ENCODE measurements at regions not wholly inside any gene's neighbourhood (a gene's known extent, or its start where the extent isn't known, plus 50 kb on each side); places are given as distances from the start of the nearest gene placed in this dataset.
"Not testable (repeated sequence)": the region's sequence is repeated elsewhere in the genome, so short reads cannot be mapped to it uniquely, and the experiment has no call there.

DNA sequence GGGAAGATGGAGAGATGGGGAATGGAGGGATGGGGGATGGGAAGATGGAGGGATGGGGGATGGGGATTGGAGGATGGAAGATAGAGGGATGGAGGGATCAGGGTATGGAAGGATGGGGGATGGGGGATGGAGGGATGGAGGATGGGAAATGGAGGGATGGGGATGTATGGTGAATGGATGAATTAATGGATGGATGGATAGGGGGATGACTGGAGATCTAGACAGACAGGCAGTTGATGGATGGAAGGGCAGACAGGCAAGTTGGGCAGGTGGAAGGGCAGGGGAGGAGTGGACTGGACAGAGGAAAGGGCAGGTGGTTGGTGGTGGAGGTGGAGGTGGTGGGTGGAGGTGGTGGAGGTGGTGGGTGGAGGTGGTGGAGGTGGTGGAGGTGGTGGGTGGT is 167.2 kb downstream of the C9orf50 start:
- DNase-seq: no peak

DNA sequence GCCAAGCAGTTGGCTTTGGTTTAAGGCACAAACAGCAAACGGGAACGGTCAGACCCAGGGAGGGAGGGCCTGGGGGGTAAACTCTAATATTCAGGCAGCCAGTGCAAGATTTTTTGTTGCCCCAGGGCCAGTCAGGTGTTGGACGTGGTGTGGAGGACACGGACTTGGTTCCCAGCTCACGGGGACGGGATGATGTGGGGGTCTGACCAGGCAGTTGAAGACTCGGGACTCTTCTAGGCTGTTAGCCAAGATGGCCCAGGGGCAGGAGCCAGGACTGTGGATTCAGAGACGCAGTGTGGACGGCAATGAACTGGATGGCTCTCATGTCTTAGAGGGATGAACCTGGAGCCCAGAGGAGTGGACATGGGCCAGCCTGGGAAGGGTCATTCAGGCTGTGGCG is 169.2 kb downstream of the C9orf50 start:
- DNase-seq: no peak

DNA sequence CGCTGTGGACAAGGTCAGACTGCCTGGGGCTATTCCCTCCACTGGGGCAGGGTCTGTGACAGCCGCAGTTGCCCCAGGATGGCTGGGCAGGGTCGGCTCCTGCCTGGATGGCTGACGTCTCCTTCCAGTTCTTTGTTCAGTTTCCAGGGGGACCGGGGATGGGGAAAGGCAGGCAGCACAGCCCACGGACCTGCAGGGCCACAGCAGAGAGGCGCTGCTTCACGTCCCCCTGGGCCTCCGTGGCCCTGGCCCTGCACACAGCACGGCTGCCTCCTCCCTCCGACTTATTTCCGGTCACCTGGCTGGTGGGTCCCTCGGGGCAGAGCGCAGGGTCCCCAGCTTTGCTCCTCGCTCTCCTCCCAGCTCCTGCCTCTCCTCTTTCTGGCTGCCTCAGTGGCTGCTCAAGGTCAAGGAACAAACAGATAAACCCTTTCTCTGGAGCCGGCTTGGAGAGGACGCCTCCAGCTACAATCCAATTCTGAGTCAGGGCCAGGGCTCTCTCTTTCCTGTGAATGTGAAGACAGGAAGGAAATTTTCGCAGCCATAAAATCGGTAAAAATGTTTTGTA is 169.7 kb downstream of the C9orf50 start:
- no peak for DNase-seq

DNA sequence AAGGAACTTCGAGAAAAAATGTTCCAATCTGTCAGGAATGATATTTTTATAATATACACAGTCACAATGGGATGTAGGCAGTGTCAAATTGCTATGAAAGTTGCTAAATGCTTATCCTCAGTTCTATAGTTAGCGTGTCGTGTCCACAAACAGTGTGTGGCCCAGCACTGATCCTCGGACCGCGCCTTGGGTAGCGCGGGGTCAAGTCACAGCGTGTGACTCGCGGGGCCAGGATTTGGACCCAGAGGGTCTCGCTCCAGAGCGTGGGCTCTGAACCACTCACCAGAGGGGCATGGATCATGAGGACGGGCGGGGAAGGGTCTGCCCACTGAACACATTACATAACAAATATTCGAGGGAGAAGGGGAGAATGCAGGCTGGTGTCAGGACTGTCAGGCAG is 171.8 kb downstream of the C9orf50 start:
- DNase-seq: no peak

DNA sequence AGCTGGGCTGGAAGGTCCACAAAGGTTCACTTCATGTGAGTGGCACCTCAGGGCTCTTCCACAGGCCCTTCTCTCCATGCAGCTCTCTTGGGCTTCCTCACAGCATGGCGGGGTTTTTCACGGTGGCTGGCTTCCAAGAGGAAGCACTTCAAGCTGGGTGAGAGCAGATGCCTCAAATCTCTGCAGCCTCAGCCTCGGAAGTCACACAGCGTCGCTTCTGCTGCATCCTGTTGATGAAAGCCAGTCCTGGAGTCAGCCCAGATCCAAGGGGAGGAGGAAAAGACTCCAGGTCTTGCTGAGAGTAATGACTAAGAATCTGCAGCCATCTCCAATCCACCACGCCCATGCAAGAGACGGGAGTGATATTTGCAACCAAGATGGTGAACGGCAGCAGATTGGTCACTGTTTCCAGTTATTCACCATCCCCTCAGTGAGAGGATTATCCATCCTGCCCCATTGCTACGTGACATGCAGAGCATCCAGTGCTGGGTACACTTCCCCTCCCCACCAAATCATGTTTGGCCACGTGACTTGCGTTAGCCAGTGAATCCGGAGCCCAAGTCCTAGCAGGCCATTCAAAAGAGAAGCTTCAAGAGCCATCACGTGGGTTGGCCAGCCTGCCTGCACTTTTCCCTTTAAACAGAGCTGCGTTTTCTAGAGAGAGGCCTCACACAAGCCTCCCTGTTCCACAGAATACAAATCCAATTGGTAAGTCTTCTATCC is 173.9 kb downstream of the C9orf50 start:
- no peak for DNase-seq

DNA sequence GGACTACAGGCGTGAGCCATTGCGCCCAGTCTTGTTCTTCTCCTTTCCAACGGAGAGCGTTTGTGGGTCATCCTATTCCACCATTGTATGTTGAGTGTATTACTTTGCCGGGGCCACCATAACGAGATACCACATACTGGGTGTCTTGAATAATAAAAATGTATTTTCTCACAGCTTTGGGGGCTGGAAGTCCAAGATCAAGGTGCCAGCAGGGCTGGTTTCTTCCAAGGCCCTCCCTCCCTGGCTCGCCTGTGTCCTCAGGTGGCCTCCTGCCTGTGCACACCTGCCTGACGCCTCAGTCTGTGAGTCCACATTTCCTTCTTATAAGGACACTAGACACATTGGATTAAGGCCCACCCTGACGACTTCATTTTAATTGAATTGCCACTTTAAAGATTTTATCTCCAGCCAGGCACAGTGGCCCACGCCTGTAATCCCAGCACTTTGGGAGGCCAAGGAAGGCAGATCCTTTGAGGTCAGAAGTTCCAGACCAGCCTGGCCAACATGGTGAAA is 175.1 kb downstream of the C9orf50 start:
- DNase-seq: no peak

DNA sequence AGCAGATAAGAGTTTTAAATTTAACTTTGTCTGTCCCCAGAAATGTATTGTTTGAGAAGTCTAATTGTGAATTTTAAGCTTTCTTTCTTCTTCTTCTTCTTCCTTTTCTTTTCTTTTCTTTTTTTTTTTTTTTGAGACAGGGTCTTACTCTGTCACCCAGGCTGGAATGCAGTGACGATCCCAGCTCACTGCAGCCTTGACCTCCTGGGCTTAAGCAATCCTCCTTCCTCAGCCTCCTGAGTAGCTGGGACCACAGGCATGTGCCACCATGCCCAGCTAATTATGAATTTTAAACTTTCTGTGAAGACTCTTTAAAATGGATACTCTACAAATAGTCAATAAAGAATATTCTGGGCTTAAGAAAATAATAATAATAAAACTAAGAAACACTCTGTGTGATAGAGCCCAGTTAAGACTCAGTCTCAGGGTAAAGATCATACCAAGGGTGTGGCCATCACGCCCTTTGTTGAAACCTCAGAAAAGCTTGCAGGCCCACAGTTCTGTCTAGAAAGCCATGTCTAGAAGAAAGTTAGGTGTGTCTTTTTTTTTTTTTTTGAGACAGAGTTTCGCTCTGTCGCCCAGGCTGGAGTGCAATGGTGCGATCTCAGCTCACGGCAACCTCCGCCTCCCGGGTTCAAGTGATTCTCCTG is 177.3 kb downstream of the C9orf50 start:
- DNase-seq: not testable (repeated sequence)

DNA sequence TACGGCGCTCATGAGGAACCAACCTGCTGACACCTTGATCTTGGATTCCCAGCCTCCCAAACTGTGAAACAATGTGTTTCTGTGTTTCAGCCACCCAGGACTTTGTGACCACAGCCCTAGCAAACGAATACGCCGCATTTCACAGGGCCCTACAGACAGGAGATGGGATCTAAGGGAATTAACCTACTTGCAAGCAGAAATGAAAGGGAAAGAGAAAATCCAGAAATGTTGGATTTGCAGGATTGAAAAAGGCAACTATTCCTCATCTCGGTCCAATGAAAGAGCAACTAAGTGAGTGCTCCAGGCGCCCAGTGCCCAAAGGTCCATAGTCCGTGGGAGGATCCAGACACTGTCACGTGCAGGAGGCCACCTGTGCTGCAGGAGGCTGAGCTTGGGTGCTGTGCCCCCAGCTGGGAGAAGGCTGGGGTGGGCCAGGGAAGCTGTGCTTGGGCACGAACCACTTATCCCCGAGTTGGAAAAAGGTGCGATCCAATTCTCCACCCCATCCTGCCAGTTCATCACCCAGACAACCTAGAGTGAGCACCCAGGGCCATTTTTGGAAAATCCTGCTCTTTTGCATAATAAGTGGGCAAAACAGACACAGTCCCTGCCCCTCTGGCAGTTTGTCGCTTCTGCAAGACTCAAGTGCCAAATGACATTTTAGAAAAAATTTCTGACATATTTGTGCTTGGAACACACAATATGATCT is 177.9 kb downstream of the C9orf50 start:
- no peak for DNase-seq

DNA sequence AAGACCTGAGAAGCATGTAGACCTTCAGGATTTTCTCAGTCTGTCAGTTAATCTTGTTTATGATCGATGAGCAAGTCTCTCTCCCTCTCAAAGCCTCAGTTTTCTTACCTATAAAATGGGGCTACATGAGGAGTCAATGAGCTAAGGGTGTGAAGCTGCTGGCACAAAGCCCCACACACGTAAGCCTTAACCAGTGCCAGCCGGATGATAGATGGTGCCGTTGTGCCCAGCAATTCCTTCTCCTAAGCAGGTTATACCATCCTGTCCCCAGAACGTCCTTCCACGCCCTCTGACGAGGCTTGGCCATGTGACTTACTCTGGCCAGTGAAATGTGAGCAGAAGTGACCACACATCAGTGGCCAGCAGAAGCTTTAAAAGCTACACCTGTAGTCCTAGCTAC is 179.0 kb downstream of the C9orf50 start:
- DNase-seq: no peak

DNA sequence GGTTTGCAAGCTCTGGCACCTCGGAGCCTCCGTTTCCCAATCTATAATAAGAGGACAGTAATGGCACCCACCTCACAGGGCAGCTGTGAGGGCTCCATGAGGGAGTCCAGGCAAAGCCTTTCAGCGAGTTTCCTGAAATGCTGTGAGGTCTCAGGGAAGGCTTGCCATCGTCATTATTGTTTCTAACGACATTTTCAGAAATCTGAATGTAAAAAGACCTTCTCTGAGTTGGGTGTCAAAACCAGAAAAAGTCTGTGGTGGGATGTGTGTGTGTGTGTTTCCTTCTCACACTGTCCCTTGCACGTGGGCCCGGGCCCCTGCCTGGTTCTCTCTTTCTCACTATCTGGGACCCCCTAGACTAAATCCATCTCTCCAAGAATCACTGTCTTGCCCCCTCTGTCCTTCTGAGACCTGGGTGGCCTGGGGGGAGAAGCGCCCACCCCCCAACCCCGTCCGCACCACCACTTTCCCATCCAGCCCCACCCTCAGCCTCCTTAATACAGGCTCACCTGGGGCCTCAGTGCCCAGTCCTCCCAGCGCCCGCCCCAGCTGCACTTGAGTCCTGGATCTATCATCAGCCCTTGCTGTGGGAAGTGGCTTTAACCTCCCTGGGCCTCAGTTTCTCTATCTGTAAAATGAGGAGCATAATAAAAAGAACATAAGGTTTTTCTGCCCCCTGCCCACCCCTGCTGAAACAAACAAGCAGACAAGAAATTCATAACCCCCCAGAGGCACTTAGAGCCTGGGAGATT is 180.3 kb downstream of the C9orf50 start:
- DNase-seq: no peak

DNA sequence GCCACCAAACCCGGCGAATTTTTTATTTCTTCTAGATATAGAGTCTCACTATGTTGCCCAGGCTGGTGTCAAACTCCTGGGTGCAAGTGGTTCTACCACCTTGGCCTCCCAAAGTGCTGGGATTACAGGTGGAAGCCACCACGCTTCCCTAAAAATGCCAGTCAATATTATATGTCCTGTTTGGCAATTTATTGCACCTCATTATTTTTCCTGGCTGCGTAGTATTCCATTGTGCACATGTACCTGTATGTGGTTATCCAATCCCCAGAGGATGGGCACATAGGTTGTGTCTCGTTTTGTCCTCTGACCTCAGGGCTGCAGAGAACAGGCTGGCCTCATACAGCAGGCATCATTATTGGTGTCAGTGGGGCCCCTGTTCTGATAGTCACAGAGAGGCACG is 181.7 kb downstream of the C9orf50 start:
- no peak for DNase-seq

DNA sequence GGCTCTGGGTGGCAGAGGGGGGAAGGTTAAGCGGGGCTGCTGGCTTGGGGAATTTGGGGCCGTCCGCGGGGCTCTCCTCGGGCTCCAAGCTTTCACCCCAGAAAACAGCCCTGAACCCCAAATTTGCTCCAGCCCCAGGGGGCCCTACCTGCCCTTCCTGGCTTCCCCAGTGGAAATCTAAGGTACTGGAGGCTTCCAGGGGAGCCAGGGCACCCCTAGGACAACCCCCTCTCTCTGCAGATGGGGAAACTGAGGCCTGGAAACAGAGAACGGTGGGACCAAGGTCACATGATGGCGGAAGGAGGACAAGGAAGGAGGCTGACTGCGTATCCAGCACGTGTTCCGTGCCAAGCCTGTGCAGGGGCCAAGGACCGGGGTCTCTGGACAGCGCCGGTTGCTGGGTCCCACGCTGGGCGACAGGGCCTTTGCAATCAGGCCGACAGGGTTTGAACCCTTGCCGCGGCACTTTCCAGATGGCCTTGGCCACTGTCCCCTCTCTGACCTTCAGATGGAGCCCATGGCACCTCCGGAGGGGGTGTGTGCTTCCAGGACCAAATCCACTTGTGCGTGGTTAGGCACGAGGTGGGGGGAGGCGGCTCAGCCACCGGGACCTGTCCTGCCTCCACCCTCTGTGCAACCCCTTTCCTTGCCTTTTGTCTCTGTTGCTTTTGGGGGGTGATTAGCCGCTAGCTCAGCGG is 183.1 kb downstream of the C9orf50 start:
- no peak for DNase-seq

DNA sequence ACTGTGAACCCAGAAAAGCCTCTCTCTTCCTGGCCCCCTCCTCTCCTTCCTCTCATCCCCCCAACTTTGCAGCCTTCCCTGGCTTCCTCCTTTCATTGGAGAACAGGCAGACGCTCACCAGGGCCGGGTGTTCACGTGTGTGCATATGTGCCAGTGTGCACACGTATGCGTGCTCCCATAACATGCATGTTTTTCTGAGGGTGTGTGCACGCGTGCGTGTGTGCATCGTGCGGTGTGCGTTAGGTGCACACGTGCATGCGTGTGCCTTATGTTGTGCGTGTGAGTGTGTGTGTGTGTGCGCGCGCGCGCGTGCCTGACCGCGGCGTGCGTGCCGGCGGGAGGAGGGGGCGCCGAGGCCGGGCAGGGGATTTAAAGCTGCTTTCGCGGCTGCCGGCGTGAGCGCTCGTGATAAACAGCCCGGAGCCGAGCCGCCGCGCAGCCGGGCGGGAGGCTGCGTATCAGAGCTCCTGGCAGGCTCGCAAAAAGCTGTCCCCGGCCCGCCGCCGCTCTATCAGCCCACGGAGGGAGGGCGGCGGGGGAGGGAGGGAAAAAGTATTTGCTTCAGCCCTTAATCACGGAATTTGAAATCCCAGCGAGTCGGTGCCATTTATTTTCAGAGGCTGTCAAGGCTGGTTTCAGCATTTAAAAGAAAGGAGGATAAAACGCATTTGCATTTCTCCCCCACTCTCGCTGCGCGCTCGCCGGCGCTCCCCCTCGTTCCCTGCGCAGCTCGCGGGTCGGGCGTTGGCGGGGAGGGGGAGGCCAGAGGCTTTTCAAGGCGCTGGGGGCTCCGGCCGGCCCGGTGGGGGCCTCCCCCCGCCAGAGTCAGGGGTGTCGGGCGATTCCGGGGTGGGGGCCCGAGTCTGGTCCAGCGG is 183.9 kb downstream of the C9orf50 start:
- peak in 1 of 2 experiments; percentile 32 for DNase-seq

DNA sequence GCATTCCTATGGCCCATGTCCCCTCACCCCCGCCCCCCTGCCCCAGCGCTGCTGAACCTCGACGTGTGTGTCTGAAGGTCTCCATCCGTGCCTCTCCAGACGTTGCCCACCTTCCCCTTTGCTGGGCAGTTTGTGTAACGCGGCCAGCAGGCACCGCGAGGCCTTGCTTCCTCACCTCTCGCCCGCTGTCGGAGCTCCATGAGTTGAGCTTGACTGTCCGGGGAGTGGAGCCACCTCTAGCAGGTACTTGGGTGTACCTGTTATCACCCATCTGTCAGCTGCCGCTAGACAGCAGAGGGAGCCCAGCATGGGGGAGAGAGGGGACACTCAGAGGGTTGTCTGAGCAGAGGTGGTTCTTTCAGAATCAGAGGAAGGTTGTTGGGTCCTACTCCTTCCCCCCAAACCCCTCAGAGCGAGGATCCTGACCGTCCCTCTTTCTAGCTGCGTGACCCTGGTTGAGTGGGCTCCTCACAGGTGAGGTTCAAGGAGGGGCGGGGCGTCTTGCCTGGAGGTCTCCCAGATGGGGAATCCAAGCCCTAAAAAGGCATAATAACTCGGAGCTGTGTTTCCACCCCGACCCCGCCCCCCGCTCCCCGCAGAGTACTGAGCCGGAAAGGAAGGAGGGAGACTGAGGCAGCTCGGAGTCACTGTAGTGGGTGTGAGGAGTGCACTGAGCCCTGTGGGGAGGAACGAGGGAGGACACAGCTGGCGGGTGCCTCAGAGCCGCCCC is 184.7 kb downstream of the C9orf50 start:
- DNase-seq: no peak

DNA sequence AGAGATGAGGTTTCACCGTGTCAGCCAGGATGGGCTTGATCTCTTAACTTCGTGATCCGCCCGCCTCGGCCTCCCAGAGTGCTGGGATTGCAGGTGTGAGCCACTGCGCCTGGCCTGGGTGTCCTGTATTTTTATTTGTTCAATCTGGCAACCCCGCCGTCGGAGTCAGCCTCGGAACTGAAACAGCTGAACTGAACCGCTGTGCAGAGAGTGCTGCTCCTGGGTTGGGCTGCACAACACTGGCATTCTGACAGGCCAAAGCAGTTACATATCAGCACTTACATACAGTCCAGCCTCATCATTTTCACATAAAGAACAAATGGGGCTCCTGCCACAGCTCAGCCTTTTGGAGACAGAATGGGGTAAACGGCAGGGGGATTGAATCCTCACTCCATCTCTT is 185.6 kb downstream of the C9orf50 start:
- DNase-seq: no peak

DNA sequence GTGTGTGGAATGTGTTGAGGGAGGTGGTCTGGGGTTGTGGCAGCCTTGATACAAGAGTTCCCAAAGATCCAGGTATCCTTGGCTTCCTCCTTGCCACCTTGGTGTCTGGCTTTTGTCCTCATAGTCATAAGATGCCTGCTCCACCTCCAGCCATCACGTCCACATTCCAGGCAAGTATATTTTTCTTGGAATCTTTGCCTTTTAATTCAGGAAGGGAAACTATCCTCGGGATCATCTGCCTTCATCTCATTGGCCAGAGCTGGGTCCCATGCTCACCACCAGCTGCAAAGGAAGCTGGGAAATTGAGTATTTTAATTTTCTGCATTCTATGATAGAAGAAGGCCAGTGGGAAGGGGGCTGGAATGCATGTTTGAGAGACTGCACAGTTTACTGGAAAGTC is 186.7 kb downstream of the C9orf50 start:
- no peak for DNase-seq

DNA sequence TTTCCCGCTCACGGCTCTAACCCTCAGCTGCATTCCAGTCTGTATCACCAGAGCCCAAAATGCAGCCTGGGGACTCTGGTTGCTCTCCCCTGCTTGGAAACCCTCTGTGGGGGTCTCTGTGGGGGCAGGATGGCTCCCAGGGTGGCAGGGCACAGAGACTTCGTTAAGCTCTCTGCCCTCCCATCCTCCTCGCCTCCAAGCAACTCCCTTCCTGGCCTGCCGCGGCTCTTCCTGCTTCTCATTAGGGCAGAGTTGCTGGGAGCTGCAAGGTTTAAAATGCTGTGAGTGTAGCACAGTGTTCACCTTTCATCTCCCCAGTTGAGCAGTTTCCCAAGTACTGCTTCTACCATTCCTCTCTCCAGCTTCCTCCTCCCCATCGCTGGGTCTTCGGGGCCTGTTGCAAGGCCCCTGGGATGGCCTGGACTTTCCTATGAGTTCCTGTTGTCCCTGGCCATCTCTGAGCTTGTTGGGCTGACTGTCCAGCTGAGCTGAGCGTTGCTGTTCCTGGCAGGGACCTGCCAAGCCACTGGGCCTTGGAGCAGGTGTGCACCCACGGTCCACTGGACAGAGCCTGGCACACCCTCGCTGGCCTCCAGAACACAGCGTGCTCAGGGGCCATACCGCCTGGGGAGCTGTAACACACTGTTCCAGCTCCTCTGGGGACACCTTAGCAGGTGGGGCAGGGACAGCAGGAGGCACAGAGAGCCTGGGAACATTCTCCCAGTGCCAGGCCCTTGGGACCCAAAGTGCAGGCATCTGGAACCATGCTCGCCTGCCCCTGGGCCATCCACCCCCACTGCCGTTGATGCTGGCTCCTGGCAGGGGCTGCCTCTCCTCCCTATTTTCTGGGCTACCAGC is 188.4 kb downstream of the C9orf50 start:
- no peak for DNase-seq

DNA sequence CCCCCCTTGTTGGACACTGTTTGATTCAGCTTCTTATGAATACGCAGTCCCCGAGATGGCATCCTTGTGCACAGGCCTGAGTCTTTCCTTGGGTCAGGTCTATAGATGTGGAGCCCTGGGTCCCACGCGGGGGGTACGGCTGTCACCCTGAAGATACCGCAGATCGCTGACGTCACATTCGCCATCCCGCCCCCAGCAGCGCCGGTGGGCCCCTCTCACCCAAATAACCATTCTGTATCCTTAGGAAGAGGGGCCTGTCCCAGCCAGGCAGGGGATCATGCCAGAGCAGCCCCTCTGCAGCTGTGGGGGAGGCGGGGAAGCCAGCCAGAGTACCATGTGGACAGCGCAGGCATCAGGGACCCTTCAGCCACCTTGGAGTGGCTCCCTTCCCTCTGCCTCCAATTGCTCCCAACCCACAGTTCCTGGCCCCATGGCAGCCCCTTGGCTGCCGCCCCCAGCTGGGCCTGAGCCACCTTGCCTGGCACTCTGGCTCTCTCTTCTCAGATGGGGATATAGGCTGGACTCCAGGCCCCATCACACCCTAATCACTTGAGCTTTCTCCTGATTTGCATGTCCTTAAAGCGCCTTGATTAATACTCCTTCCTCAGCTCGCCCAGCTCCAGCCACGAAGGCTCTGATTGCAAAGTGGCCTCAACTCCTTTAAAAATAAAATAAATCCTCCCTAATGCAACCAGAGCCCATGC is 189.8 kb downstream of the C9orf50 start:
- no peak for DNase-seq
